ENCODE measurements at regions not wholly inside any gene's neighbourhood (a gene's known extent, or its start where the extent isn't known, plus 50 kb on each side); places are given as distances from the start of the nearest gene placed in this dataset.
"Not testable (repeated sequence)": the region's sequence is repeated elsewhere in the genome, so short reads cannot be mapped to it uniquely, and the experiment has no call there.

DNA sequence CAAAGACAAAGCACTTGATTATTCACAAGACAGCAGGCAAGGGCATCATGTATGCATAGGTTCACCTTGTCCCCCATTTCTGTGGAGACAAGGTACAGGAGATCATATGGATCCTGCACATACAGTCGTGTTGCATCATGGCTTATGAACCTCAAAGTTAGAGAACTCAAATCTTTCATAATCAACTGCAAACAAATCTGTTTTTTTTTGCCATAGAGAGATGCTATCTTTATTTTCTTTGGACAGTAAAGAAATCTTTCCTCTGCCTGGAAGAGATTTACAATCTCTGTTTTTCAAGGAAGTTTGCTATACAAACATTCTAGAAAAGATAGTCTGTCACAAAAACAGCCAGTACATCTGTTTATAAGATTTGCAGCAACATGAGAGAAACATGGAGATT, 578.8 kb downstream of the ANKRD50 start:
- in situ Hi-C loops (cut with MboI; ENCODE audit: low sequenced_read_pairs): no loop called here

- in situ Hi-C loops (cut with MboI; ENCODE audit: low sequenced_read_pairs): no loop called here
Measured at GRCh38 chr4:124135409-124135813, 577.1 kb downstream of the ANKRD50 start.

DNA sequence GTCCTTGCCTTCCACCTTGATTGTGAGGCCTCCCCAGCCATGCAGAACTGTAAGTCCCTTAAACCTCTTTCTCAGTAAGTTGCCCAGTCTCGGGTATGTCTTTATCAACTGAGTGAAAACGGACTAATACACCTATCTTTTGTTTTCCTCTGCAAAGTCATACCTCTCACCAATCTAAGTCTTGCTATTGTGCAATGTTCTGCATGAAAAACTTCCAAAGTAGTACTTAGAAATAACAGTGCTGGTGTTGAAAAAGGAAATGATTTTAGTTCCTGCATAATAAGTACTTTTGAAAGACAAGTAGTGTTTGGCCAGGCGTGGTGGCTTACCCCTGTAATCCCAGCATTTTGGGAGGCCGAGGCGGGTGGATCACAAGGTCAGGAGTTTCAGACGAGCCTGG, 573.5 kb downstream of the ANKRD50 start:
- in situ Hi-C loops (cut with MboI; ENCODE audit: low sequenced_read_pairs): no loop called here

DNA sequence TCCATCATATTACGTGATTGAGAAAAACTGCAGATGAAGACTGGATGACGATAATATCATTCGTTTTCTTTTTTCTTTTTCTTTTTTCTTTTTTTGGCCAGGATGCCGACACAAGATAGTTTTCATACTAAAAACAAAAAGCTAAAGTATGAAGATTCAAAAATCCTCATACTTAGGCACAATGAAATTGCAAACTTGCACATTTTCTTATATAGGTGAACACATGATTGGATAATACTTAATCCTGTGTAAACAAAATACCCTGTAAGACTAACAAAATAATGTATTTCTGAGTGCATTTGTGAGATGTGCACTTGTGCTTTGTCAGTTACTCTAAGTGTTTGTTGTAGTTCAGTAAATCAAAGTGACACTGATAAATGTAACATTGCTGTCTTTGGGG, 568.9 kb downstream of the ANKRD50 start:
- in situ Hi-C loops (cut with MboI; ENCODE audit: low sequenced_read_pairs): no loop called here

DNA sequence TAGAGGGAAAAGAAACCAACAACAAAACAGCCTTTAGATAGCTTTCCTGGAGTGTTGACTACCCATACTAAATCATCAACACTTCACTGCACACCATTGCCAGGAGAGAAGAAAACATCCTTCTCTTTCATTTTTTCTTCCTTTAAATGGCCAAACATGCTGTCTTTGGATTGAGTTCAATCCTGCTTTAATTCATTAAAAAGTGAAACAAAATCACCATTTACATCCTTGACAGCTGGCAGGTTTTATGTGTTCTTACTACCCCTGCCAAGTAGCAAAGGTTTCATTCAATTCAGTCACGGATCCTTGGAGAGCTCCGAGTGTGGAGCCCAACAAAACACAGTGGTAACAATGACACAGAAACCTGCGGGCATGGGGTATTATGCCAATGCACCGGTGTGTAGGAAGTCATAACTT, 568.3 kb downstream of the ANKRD50 start:
- in situ Hi-C loops (cut with MboI; ENCODE audit: low sequenced_read_pairs): no loop called here

DNA sequence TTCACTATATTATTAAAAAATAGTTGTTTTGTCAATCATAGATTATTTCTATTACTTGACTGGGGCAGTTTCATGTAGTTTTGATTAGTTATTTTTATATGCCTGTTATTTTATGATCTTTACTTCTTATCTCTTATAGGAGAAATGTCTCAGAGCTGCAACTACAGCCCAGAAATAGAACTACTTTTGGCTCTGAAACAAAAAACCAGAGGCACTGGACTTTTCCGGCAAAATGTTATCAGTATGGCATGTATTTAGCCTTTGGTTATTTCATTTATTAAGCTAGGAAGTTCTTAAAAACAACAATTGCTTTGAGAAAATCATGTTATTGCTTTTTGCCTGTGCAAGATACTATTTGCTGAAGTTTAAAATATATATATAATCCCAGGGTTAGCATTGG, 566.5 kb downstream of the ANKRD50 start:
- in situ Hi-C loops (cut with MboI; ENCODE audit: low sequenced_read_pairs): no loop called here

DNA sequence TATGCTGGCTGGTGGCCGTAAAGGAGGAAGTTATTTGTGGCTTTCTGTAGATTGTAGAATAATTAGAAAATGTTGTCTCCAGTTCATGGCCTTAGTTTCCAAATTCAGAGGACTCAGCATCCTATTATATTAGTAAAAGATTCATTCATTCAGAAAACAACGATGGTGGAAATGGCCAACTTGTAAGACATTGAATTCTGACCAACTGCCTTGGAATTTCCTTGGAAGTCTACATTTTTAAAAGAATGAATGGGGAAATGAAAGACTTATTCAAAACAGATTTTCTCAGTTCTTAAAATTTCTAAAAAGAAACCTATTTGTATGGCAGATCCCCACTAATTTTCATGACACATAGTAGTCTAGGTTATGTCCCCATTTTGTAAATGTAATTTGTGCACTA, 561.5 kb downstream of the ANKRD50 start:
- in situ Hi-C loops (cut with MboI; ENCODE audit: low sequenced_read_pairs): no loop called here

DNA sequence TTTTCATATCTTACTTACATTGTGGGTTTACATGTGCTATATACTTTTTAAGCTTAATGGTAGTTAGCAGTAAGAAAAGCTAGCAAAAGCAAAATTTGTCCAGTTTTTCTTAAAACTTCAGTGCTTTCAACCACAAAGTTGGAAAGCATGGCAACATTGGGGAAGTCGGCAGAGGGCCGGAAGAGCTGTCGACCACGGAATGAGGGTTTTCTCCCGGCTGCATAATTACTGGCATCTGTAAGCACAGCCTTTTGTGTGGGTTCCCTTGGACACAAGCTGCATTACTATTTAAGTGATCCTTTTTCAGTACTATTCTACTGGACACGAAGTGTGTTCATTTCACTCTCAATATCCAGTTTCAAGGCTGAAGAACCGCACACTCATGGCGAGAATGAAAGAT, 560.4 kb downstream of the ANKRD50 start:
- in situ Hi-C loops (cut with MboI; ENCODE audit: low sequenced_read_pairs): no loop called here

GRCh38 chr4:124155239-124155638, 557.3 kb downstream of the ANKRD50 start:
- in situ Hi-C loops (cut with MboI; ENCODE audit: low sequenced_read_pairs): no loop called here

DNA sequence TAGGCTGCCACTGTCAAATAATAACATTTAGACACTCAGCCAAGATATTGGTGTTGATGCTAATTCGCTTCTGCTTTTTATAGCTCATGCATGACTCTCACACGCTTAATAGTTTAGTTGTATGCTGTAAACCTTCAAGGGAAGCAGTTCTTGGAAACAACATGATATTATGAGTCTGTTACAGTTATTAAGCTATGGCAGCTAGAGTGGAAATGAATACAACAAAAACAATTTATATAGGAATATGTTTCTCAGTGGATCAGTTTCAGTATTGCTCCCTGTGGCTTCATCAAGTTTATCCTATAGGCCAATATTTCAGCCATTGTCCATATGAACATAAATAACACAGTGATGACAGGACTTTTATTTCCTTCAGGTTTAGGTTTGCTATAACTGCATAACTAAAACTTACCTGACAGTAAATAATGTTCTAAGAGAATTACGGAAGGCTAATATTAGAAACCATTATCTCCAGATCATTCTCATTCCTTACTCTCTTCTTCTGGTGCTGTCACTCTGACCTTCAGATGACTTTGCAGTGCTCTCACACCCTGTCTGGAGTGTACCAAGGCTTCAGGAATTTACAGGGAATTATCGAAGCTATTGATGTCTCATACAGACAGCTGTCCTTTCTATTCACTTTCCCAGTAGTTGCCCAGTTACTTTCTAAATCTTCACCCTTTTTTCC, 555.0 kb downstream of the ANKRD50 start:
- in situ Hi-C loops (cut with MboI; ENCODE audit: low sequenced_read_pairs): no loop called here

- in situ Hi-C loops (cut with MboI; ENCODE audit: low sequenced_read_pairs): no loop called here
Measured at GRCh38 chr4:124163401-124163800, 549.1 kb downstream of the ANKRD50 start.

DNA sequence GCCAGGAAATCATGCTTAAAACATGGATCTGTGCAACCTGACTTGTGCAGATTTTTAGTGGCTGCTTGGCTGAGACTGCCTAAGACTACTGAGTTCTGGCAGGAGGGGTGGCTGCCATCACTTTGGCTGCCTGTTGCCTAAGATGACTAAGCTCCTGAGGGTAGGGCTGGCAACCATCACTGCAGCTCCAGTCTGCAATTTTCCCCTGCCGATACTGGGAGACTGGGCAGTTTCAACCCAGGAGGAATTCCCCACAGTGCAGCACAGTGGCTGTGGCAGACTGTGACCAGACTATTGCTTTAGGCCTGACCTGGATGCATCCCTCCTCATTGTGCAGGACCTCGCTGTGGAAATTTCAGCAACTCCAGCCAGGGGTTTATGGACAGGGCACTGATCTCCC, 544.9 kb downstream of the ANKRD50 start:
- in situ Hi-C loops (cut with MboI; ENCODE audit: low sequenced_read_pairs): no loop called here

DNA sequence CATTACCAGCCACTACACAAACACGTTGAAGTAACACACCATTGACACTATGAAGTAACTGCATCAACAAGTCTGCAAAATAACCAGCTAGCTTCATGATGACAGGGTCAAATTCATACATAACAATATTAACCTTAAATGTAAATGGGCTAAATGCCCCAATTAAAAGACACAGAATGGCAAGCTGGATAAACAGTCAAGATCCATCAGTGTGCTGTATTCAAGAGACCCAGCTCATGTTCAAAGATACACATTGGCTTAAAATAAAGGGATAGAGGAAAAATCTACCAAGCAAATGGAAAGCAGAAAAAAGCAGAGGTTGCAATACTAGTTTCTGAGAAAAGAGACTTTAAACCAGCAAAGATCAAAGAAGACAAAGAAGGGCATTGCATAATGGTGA, 543.0 kb downstream of the ANKRD50 start:
- in situ Hi-C loops (cut with MboI; ENCODE audit: low sequenced_read_pairs): not testable (repeated sequence)

GRCh38 chr4:124173912-124174311, 538.6 kb downstream of the ANKRD50 start:
- in situ Hi-C loops (cut with MboI; ENCODE audit: low sequenced_read_pairs): no loop called here

DNA sequence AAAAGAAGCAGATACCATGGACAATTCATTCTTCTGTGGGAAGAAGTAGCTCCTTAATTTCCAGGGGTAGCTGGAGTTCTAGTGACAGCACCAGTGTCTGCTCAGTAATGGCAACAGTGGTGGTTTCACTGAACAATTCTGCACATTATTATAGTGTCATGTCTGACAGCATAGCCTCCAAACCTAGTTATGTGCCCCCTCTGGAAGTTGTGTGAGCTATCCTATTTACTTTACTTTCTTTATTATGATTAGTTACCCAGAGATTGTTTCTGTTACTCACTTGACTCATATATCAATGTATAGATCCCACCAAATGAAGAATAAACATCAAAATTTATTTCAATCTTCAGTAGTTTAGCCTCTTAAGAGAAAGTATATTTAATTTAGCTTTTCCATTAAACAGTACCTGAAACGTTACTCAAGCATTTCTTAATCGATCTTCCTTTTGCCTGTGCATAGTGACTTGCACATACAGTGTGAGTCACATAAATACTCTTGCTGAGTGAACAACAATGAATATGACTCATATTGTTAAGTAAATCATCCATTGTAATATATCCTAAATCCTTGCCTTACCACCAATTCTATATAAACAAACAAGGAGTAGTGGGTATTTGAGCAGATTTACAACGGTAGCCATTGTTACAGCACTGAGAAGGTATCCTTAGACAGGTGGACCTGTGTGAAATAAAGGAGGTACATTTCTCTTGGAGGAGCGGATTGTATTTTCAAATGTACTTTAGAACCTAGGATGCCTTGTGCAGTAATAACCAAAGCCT, 534.7 kb downstream of the ANKRD50 start:
- in situ Hi-C loops (cut with MboI; ENCODE audit: low sequenced_read_pairs): no loop called here

- in situ Hi-C loops (cut with MboI; ENCODE audit: low sequenced_read_pairs): no loop called here
Measured at GRCh38 chr4:124178449-124179021, 534.0 kb downstream of the ANKRD50 start.

DNA sequence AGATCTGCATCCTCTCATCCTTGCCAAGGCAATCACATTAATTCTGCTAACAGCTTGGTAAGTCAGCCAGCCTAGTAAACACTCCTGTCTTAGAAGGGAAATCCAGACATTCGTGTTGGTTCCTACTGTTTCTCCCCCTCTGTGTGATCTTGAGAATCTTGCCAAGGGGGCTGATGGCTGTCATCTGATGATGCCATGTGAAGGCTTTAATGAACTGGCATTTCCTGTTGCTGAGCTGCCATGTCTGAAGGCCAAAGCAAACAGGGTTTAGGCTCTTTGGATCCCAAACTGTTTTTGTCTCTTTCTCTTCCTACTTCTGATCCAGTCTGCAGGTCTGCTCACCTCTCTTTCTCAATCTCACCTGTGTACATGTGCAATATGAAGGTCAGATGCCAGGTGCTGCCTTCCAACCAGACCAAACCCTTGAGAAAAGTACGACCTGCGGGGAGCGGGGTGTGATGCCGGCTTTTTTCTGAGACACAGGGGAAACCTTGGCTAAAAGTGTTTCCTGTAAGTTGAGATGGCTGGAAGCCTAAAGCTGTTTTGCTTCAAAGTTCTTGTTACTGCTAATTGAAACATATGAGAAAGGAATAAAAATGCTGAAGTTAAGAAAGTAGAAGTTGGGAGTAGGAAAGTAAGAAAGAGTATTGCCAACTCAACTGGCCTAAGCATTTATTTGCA, 532.9 kb downstream of the ANKRD50 start:
- in situ Hi-C loops (cut with MboI; ENCODE audit: low sequenced_read_pairs): no loop called here

- in situ Hi-C loops (cut with MboI; ENCODE audit: low sequenced_read_pairs): no loop called here
Measured at GRCh38 chr4:124181039-124181438, 531.5 kb downstream of the ANKRD50 start.

DNA sequence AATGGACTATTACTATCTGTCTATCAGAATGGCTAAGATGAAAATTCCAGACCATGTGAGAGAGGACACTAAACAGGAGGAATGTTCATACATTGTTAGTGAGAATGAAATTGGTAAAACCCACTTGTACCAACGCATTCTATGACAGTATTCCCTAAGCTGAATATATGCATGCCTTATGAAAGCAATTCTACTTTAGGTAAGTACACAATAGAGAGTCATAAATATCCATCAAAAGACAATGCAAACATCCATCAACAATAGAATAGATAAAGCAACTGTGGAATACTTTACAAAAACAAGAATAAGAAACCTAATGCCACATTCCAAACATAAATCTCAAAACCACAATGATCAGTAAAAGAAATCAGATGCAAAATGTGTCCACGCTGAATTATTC, 529.3 kb downstream of the ANKRD50 start:
- in situ Hi-C loops (cut with MboI; ENCODE audit: low sequenced_read_pairs): no loop called here

- in situ Hi-C loops (cut with MboI; ENCODE audit: low sequenced_read_pairs): no loop called here
Measured at GRCh38 chr4:124183926-124184325, 528.6 kb downstream of the ANKRD50 start.

DNA sequence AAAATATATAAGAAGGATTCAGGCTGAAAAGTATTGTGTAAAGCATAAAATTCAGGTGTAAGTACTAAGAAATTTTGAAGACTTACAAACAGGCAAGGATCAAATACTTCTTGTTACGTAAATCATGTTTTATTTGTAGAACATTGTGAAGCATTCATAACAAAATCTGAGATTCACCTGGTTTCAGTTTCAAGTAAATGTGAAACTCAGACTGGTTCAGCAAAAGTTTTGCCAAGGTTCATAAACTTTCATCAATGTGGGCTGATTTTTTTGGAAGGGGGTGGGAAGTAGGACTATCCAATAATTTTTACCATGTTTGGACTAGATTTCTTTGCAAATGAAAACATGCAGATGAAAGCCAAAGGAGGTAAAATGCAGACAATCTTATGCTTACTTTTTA, 527.7 kb downstream of the ANKRD50 start:
- in situ Hi-C loops (cut with MboI; ENCODE audit: low sequenced_read_pairs): no loop called here

DNA sequence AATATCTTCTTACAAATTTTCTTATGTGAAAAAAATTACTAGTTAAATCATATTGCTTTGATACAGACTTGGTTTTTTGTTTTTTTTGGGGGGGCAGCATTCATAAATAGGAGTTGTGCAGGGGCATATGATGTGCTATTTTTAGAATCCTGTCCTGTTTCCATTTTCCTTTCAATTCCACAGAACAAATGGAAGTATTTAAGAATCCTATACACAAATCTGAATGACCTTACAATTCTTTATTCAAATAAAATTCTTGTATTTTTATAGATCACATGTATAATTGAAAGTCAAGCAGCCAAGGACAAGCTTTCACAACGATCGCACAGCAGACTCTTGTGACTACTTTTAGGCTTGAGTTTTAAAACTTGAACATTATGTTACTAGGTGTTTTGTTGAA, 523.9 kb downstream of the ANKRD50 start:
- in situ Hi-C loops (cut with MboI; ENCODE audit: low sequenced_read_pairs): no loop called here
